SK-N-MC (cell line): ENCODE measurements at regions not wholly inside any gene's neighbourhood (a gene's known extent, or its start where the extent isn't known, plus 50 kb on each side); places are given as distances from the start of the nearest gene placed in this dataset.

Experiments
- EZH2 ChIP-seq: fragments of 200-600 bp; sonication (generic); IDR thresholded peaks from one replicate; pipeline ENCODE4 v1.6.1; 2017; ENCODE audit warnings: antibody characterized with exemption
- POLR2AphosphoS5 ChIP-seq: IDR thresholded peaks from 2 replicates; pipeline ENCODE4 v1.6.1; 2012; ENCODE audit warnings: mild to moderate bottlenecking, low read depth, low read length, borderline replicate concordance

DNA sequence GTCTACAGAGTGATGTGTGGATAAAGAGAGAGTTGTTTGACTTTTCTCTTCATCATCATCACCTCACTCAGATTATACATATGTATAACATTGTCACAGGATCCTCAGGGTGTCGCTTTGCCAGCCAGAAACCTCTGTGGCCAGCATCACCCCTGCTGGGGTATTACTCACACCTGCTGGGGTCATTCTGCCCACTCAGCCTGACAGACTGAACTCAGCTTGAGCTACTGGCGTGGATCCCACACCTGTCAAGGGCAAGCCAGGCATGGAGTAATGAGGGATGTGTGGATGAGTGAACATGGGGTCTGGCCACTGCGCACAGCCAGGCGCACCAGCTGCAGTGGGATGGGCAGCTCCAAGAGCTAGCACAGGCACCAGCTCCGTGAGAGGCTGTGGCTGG lies 870.6 kb downstream of the CBLN2 start:
- TF ChIP-seq POLR2AphosphoS5 = no peak
- no peak for TF ChIP-seq EZH2
